ENCODE measurements at regions not wholly inside any gene's neighbourhood (a gene's known extent, or its start where the extent isn't known, plus 50 kb on each side); places are given as distances from the start of the nearest gene placed in this dataset.

DNA sequence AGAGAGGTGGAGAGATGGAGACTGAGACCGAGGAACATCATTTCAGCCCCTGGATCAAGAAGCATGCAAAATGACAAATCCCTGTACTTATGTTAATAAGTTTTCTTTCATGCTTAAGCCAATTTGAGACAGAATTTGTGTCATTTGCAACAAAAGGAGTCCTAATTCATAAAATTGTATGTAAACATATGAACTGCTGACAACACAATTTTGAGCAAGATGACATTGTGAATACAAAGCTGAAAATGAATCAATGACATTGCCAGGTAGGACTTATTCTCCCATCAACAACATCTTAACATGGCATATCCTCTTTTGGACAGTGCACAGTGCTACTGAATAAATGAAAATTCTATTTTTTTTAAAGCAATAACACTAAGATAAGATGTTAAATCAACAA lies 264.0 kb downstream of the WDR11 start:
- H3K4me1 ChIP-seq (ENCODE audit: control insufficient read depth in 1 of 2, insufficient read depth in 2 of 2, low read depth in 1 of 2, low read length in 1 of 2), result no peaks in the 10 kb centered on the region
- H2AFZ ChIP-seq (ENCODE audit: low read depth), result no peak overlapping the region
- H3F3A ChIP-seq (replicated peaks; ENCODE audit: insufficient read depth), result no peaks in the 10 kb centered on the region
- WGBS (ENCODE audit: low lambda C conversion rate), result 20% methylated on average over 1 of the region's 1 CpG
- H3K27me3 ChIP-seq (ENCODE audit: insufficient read depth), result no peaks in the 10 kb centered on the region
- no peak overlapping the region for H3K27ac ChIP-seq (ENCODE audit: low read depth in 2 of 2, low read length in 1 of 2)
- TF ChIP-seq, protein P1, sequence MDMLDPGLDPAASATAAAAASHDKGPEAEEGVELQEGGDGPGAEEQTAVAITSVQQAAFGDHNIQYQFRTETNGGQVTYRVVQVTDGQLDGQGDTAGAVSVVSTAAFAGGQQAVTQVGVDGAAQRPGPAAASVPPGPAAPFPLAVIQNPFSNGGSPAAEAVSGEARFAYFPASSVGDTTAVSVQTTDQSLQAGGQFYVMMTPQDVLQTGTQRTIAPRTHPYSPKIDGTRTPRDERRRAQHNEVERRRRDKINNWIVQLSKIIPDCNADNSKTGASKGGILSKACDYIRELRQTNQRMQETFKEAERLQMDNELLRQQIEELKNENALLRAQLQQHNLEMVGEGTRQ (IDR thresholded peaks at IDR 0.05; ENCODE audit: borderline replicate concordance, low read depth, low read length), result no peak
- TF ChIP-seq RAD21 (IDR thresholded peaks at IDR 0.05; ENCODE audit: low read length), result no peak
- TF ChIP-seq EP300 (IDR thresholded peaks at IDR 0.05; ENCODE audit: borderline replicate concordance in 1 of 2, low read depth in 1 of 2, low read length in 1 of 2), result no peak
- no peak for TF ChIP-seq TCF12 (IDR thresholded peaks at IDR 0.05)
- no peak for TF ChIP-seq RXRA (IDR thresholded peaks at IDR 0.05; ENCODE audit: borderline replicate concordance, low read depth)
- TF ChIP-seq, protein P2, sequence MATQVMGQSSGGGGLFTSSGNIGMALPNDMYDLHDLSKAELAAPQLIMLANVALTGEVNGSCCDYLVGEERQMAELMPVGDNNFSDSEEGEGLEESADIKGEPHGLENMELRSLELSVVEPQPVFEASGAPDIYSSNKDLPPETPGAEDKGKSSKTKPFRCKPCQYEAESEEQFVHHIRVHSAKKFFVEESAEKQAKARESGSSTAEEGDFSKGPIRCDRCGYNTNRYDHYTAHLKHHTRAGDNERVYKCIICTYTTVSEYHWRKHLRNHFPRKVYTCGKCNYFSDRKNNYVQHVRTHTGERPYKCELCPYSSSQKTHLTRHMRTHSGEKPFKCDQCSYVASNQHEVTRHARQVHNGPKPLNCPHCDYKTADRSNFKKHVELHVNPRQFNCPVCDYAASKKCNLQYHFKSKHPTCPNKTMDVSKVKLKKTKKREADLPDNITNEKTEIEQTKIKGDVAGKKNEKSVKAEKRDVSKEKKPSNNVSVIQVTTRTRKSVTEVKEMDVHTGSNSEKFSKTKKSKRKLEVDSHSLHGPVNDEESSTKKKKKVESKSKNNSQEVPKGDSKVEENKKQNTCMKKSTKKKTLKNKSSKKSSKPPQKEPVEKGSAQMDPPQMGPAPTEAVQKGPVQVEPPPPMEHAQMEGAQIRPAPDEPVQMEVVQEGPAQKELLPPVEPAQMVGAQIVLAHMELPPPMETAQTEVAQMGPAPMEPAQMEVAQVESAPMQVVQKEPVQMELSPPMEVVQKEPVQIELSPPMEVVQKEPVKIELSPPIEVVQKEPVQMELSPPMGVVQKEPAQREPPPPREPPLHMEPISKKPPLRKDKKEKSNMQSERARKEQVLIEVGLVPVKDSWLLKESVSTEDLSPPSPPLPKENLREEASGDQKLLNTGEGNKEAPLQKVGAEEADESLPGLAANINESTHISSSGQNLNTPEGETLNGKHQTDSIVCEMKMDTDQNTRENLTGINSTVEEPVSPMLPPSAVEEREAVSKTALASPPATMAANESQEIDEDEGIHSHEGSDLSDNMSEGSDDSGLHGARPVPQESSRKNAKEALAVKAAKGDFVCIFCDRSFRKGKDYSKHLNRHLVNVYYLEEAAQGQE (IDR thresholded peaks at IDR 0.05; ENCODE audit: low read depth, low read length), result no peak
- TF ChIP-seq FOXJ3 (CRISPR knock-in tag; IDR thresholded peaks at IDR 0.05), result no peak
- TF ChIP-seq, protein P3, sequence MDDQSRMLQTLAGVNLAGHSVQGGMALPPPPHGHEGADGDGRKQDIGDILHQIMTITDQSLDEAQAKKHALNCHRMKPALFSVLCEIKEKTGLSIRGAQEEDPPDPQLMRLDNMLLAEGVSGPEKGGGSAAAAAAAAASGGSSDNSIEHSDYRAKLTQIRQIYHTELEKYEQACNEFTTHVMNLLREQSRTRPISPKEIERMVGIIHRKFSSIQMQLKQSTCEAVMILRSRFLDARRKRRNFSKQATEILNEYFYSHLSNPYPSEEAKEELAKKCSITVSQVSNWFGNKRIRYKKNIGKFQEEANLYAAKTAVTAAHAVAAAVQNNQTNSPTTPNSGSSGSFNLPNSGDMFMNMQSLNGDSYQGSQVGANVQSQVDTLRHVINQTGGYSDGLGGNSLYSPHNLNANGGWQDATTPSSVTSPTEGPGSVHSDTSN (IDR thresholded peaks at IDR 0.05), result no peak
- TF ChIP-seq FOXM1 (IDR thresholded peaks at IDR 0.05; ENCODE audit: low read depth), result no peak
- TF ChIP-seq TAF1 (IDR thresholded peaks at IDR 0.05; ENCODE audit: borderline replicate concordance, low read depth, low read length), result no peak
- TF ChIP-seq CHD2 (IDR thresholded peaks at IDR 0.05; ENCODE audit: low read length, partially characterized antibody), result no peak
- no peak for TF ChIP-seq JUND (IDR thresholded peaks at IDR 0.05)
- TF ChIP-seq, protein P4, sequence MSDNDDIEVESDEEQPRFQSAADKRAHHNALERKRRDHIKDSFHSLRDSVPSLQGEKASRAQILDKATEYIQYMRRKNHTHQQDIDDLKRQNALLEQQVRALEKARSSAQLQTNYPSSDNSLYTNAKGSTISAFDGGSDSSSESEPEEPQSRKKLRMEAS (IDR thresholded peaks at IDR 0.05; ENCODE audit: low read depth), result no peak
- no peak for TF ChIP-seq MXI1 (IDR thresholded peaks at IDR 0.05; ENCODE audit: low read depth, low read length)
- no peak for TF ChIP-seq NFIC (IDR thresholded peaks at IDR 0.05; ENCODE audit: borderline replicate concordance)
- no peak for TF ChIP-seq RCOR1 (IDR thresholded peaks at IDR 0.05; ENCODE audit: low read length)
- TF ChIP-seq SMC3 (IDR thresholded peaks at IDR 0.05; ENCODE audit: low read depth, low read length), result no peak
- no peak for TF ChIP-seq ELF1 (IDR thresholded peaks at IDR 0.05)
- no peak for TF ChIP-seq FOSL2 (IDR thresholded peaks at IDR 0.05; ENCODE audit: borderline replicate concordance, low read depth)
- H3K79me2 ChIP-seq (ENCODE audit: insufficient read depth), result no peaks in the 10 kb centered on the region
- no peak overlapping the region for H3K9ac ChIP-seq
- H3K4me2 ChIP-seq, result no peak overlapping the region
- no peak for DNase-seq
- ChIA-PET CTCF (no interaction called here), POLR2A (no interaction called here)
- H3K36me3 ChIP-seq (replicated peaks in 1 of 2; ENCODE audit: control insufficient read depth in 1 of 2, insufficient read depth in 2 of 2, low read length in 1 of 2), result no peaks in the 10 kb centered on the region
- no peaks in the 10 kb centered on the region for H3K9me3 ChIP-seq
- H4K20me1 ChIP-seq (ENCODE audit: insufficient read depth), result no peaks in the 10 kb centered on the region
- H3K9me2 ChIP-seq, result no peaks in the 10 kb centered on the region
- no peak overlapping the region for H3K4me3 ChIP-seq (ENCODE audit: low read depth in 2 of 2, low read length in 1 of 2)

Measured in SK-N-SH (cell line).